Common myeloid progenitor, CD34-positive (primary cell): ENCODE measurements at regions not wholly inside any gene's neighbourhood (a gene's known extent, or its start where the extent isn't known, plus 50 kb on each side); places are given as distances from the start of the nearest gene placed in this dataset.

Experiments
- CTCF ChIA-PET: fragments of 350-600 bp; sonication (Branson Sonifier 250); formaldehyde crosslinking; loops from one replicate; lab custom pipeline; 2021; ENCODE audit warnings: antibody characterized with exemption; lab: Charles Lee
- POLR2A ChIA-PET: fragments of 350-600 bp; sonication (Branson Sonifier 250); formaldehyde crosslinking; loops from one replicate; lab custom pipeline; 2021; ENCODE audit warnings: antibody characterized with exemption; lab: Charles Lee
- DNase-seq, 3 donors: peaks; one replicate each; pipeline versions ENCODE4 v3.0.0 to v3.0.0-alpha.2; 2013
- H3K27ac ChIP-seq, 2 experiments: 1 replicate in 1 of 2; 2 replicates in 1 of 2; pipeline ENCODE4 v1.7.0; 2013; ENCODE audit warnings: inconsistent platforms in 2 of 2, low read length in 2 of 2, mild to moderate bottlenecking in 2 of 2, low read depth in 1 of 2, moderate library complexity in 1 of 2; ENCODE audit not compliant: severe bottlenecking in 2 of 2, insufficient read depth in 1 of 2, poor library complexity in 1 of 2
- H3K27me3 ChIP-seq, 5 experiments: replicated peaks in 2 of 5; 1 replicate in 3 of 5; 2 replicates in 2 of 5; pipeline versions ENCODE4 v1.6.1 to v1.7.0; 2013; ENCODE audit warnings: low read length in 4 of 5, mild to moderate bottlenecking in 2 of 5, moderate library complexity in 2 of 5, inconsistent platforms in 1 of 5; ENCODE audit not compliant: insufficient read depth in 5 of 5, control insufficient read depth in 4 of 5
- H3K36me3 ChIP-seq, 4 experiments: 1 replicate in 2 of 4; 2 replicates in 2 of 4; pipeline versions ENCODE4 v1.6.1 to v1.7.0; 2013; ENCODE audit warnings: low read length in 3 of 4, control low read depth in 1 of 4, mild to moderate bottlenecking in 1 of 4; ENCODE audit not compliant: control insufficient read depth in 4 of 4, insufficient read depth in 4 of 4
- H3K4me1 ChIP-seq, 4 experiments: 1 replicate in 3 of 4; 2 replicates in 1 of 4; pipeline versions ENCODE4 v1.6.1 to v1.7.1; 2013; ENCODE audit warnings: low read length in 3 of 4, mild to moderate bottlenecking in 3 of 4, control low read depth in 1 of 4, inconsistent platforms in 1 of 4, moderate library complexity in 1 of 4; ENCODE audit not compliant: control insufficient read depth in 4 of 4, insufficient read depth in 4 of 4; ENCODE audit errors: control extremely low read depth in 1 of 4
- H3K4me3 ChIP-seq, 7 experiments: 1 replicate in 4 of 7; 2 replicates in 3 of 7; pipeline versions ENCODE4 v1.5.1 to v1.7.0; 2013; ENCODE audit warnings: mild to moderate bottlenecking in 7 of 7, low read length in 6 of 7, moderate library complexity in 6 of 7, inconsistent platforms in 2 of 7, low read depth in 2 of 7, control low read depth in 1 of 7; ENCODE audit not compliant: insufficient read depth in 4 of 7, control insufficient read depth in 1 of 7; ENCODE audit errors: extremely low read depth in 1 of 7
- H3K9me3 ChIP-seq, 5 experiments: 1 replicate in 4 of 5; 2 replicates in 1 of 5; pipeline versions ENCODE4 v1.6.1 to v1.7.1; 2013; ENCODE audit warnings: low read length in 4 of 5, mild to moderate bottlenecking in 2 of 5, inconsistent platforms in 1 of 5, low read depth in 1 of 5, moderate library complexity in 1 of 5; ENCODE audit not compliant: control insufficient read depth in 4 of 5, insufficient read depth in 2 of 5; ENCODE audit errors: control extremely low read depth in 1 of 5
- WGBS: methylation state at CpG from one replicate; pipeline ENCODE4 v1.1.5; 2013; ENCODE audit not compliant: insufficient coverage; 5-methylcytosine and 5-hydroxymethylcytosine counted together

GRCh38 chr4:81549984-81550383 lies 78.3 kb upstream of the RASGEF1B start:
- ChIA-PET CTCF (no interaction called here), POLR2A (no interaction called here)
- 97% methylated on average over 7 of the region's 7 CpGs for WGBS
- Histone ChIP-seq H3K4me1 (no peaks in the 10 kb centered on the region), H3K27ac (no peak overlapping the region), H3K4me3 (no peak overlapping the region), H3K9me3 (no peaks in the 10 kb centered on the region), H3K27me3 (no peaks in the 10 kb centered on the region), H3K36me3 (no peaks in the 10 kb centered on the region)
- no peak for DNase-seq

- CTCF ChIA-PET, result interaction anchor here (1.6 kb wide), 1 partner anchor 8 kb away, joined by 4 read pairs; no protein-coding TSS in a partner anchor
- H3K27me3 ChIP-seq, result no peaks in the 10 kb centered on the region
- POLR2A ChIA-PET, result no interaction called here
- 100% methylated on average over 1 of the region's 2 CpGs for WGBS
- no peak overlapping the region for H3K4me3 ChIP-seq
- H3K4me1 ChIP-seq, result no peaks in the 10 kb centered on the region
- H3K36me3 ChIP-seq, result no peaks in the 10 kb centered on the region
- H3K9me3 ChIP-seq, result no peaks in the 10 kb centered on the region
- H3K27ac ChIP-seq, result no peak overlapping the region
- no peak for DNase-seq
These were observed 75.1 kb upstream of the RASGEF1B start for GRCh38 chr4:81546777-81547176.

GRCh38 chr4:81541161-81541945 lies 69.6 kb upstream of the RASGEF1B start:
- no peaks in the 10 kb centered on the region for H3K36me3 ChIP-seq
- no peak overlapping the region for H3K27ac ChIP-seq
- WGBS, result 74% methylated on average over 2 of the region's 4 CpGs
- CTCF ChIA-PET, result no interaction called here
- no peaks in the 10 kb centered on the region for H3K9me3 ChIP-seq
- POLR2A ChIA-PET, result no interaction called here
- no peak for DNase-seq
- peaks cover 0 to 10% (median 6%) of the 10 kb centered on the region in 4 experiments for H3K4me1 ChIP-seq
- H3K27me3 ChIP-seq, result no peaks in the 10 kb centered on the region
- H3K4me3 ChIP-seq, result no peak overlapping the region

GRCh38 chr4:81538716-81539427 lies 67.2 kb upstream of the RASGEF1B start:
- CTCF ChIA-PET, result interaction anchor here (0.9 to 1.6 kb wide), 2 partner anchors 9 to 149 kb away, joined by 3 to 4 read pairs; no protein-coding TSS in a partner anchor

GRCh38 chr4:81531410-81531809 lies 59.7 kb upstream of the RASGEF1B start:
- H3K4me1 ChIP-seq, result no peaks in the 10 kb centered on the region
- WGBS, result 50% methylated on average over 1 of the region's 2 CpGs
- H3K27ac ChIP-seq, result no peak overlapping the region
- ChIA-PET CTCF (no interaction called here), POLR2A (interaction anchor here (0.6 kb wide), 1 partner anchor 452 kb away, joined by 4 read pairs; no protein-coding TSS in a partner anchor)
- no peaks in the 10 kb centered on the region for H3K36me3 ChIP-seq
- H3K27me3 ChIP-seq, result no peaks in the 10 kb centered on the region
- no peak for DNase-seq
- peaks cover 1 to 18% (median 15%) of the 10 kb centered on the region in 5 experiments for H3K9me3 ChIP-seq
- no peak overlapping the region for H3K4me3 ChIP-seq

More at GRCh38 chr4:81538716-81539427, 67.2 kb upstream of the RASGEF1B start:
- Histone ChIP-seq H3K9me3 (no peaks in the 10 kb centered on the region), H3K4me3 (no peak overlapping the region), H3K27ac (no peak overlapping the region), H3K4me1 (peaks cover 0 to 10% (median 6%) of the 10 kb centered on the region in 4 experiments), H3K27me3 (no peaks in the 10 kb centered on the region), H3K36me3 (no peaks in the 10 kb centered on the region)
- 52% methylated on average over 5 of the region's 6 CpGs for WGBS
- POLR2A ChIA-PET, result no interaction called here
- DNase-seq, result peak in 2 of 3 donors; percentile 29 to 38

GRCh38 chr4:81528979-81529378 lies 57.3 kb upstream of the RASGEF1B start:
- no peaks in the 10 kb centered on the region for H3K27me3 ChIP-seq
- DNase-seq, result no peak
- peaks cover 1 to 18% (median 15%) of the 10 kb centered on the region in 5 experiments for H3K9me3 ChIP-seq
- WGBS, result 100% methylated on average over 1 of the region's 3 CpGs
- H3K27ac ChIP-seq, result no peak overlapping the region
- H3K36me3 ChIP-seq, result no peaks in the 10 kb centered on the region
- H3K4me3 ChIP-seq, result no peak overlapping the region
- H3K4me1 ChIP-seq, result no peaks in the 10 kb centered on the region
- POLR2A ChIA-PET, result interaction anchor here (0.6 kb wide), 1 partner anchor 19 kb away, joined by 3 read pairs; no protein-coding TSS in a partner anchor
- CTCF ChIA-PET, result no interaction called here

- H3K4me1 ChIP-seq, result no peaks in the 10 kb centered on the region
- peaks cover 1 to 18% (median 15%) of the 10 kb centered on the region in 5 experiments for H3K9me3 ChIP-seq
- whole genome bisulfite sequencing, result 92% methylated on average over 2 of the region's 2 CpGs
- no peaks in the 10 kb centered on the region for H3K36me3 ChIP-seq
- POLR2A ChIA-PET, result no interaction called here
- H3K4me3 ChIP-seq, result no peak overlapping the region
- H3K27ac ChIP-seq, result no peak overlapping the region
- no peaks in the 10 kb centered on the region for H3K27me3 ChIP-seq
- DNase-seq, result no peak
- CTCF ChIA-PET, result interaction anchor here (1.0 to 1.6 kb wide), 2 partner anchors 12 to 42 kb away, joined by 3 to 4 read pairs; no protein-coding TSS in a partner anchor
These were observed 56.5 kb upstream of the RASGEF1B start for GRCh38 chr4:81528200-81528599.
